Stomach (tissue), 8 donors: ENCODE measurements at regions not wholly inside any gene's neighbourhood (a gene's known extent, or its start where the extent isn't known, plus 50 kb on each side); places are given as distances from the start of the nearest gene placed in this dataset.
A peak's percentile ranks its signal among the peaks of the same experiment; 100 is the strongest.
"Not testable (repeated sequence)": the region's sequence is repeated elsewhere in the genome, so short reads cannot be mapped to it uniquely, and the experiment has no call there.

Experiments used
- DNase-seq, 2 donors: peaks; one replicate each; pipeline versions ENCODE4 v3.0.0 to v3.0.0-alpha.2; 2013 to 2019
- H3K27ac ChIP-seq, 5 donors: fragments of 200-600 bp in 4 of 5; sonication (generic) in 4 of 5; one replicate each; pipeline ENCODE4 v1.5.1; 2013 to 2019; ENCODE audit warnings: mild to moderate bottlenecking in 1 of 5, moderate library complexity in 1 of 5
- H3K27me3 ChIP-seq, 3 donors: fragments of 200-600 bp; sonication (generic); one replicate each; pipeline ENCODE4 v1.5.1; 2017 to 2019; ENCODE audit warnings: mixed run types in 1 of 3
- H3K36me3 ChIP-seq, 4 donors: fragments of 200-600 bp; sonication (generic); 1 replicate in 3 of 4; 2 replicates in 1 of 4; pipeline ENCODE4 v1.5.1; 2016 to 2019
- H3K4me1 ChIP-seq, 4 donors: fragments of 200-600 bp; sonication (generic); one replicate each; pipeline ENCODE4 v1.5.1; 2016 to 2019
- H3K4me3 ChIP-seq, 4 donors: fragments of 200-600 bp; sonication (generic) in 3 of 4; one replicate each; pipeline ENCODE4 v1.5.1; 2016 to 2019; ENCODE audit warnings: mild to moderate bottlenecking in 1 of 4
- H3K9me3 ChIP-seq, 4 donors: fragments of 200-600 bp; sonication (generic); one replicate each; pipeline ENCODE4 v1.5.1; 2016 to 2019
- CTCF ChIP-seq, 7 experiments: fragments of 450-650 bp in 4 of 7; fragments of 200-600 bp in 3 of 7; sonication (generic) in 3 of 7; IDR thresholded peaks; one replicate each; pipeline ENCODE4 v1.5.1; 2016 to 2019; ENCODE audit warnings: antibody characterized with exemption in 7 of 7, control low read depth in 2 of 7, mild to moderate bottlenecking in 1 of 7
- EP300 ChIP-seq: sonication (generic); formaldehyde crosslinking; IDR thresholded peaks from one replicate; pipeline ENCODE4 v1.6.1; 2017; ENCODE audit warnings: antibody characterized with exemption
- POLR2A ChIP-seq, 4 donors: fragments of 450-650 bp; IDR thresholded peaks; one replicate each; pipeline ENCODE4 v1.6.1; 2016; ENCODE audit warnings: antibody characterized with exemption in 4 of 4, control low read depth in 2 of 4, mild to moderate bottlenecking in 1 of 4, moderate library complexity in 1 of 4
- POLR2AphosphoS5 ChIP-seq, 3 donors: sonication (generic); formaldehyde crosslinking; IDR thresholded peaks; one replicate each; pipeline ENCODE4 v1.6.1; 2016; ENCODE audit warnings: antibody characterized with exemption in 3 of 3
- WGBS, 5 donors: extraction: QIAGEN DNeasy Blood & Tissue Kit in 3 of 5; methylation state at CpG; one replicate each; pipeline versions ENCODE4 v1.1.5 to v1.1.7; 2013 to 2018; 5-methylcytosine and 5-hydroxymethylcytosine counted together
- intact Hi-C: fragments of 100-400 bp; cut with DNase I; formaldehyde crosslinking; loops from one replicate; pipeline ENCODE4 v1.15.1; 2023; ENCODE audit warnings: low total_unique reads
- donor health status: healthy with polysubstance abuse.
- donor health status: Bipolar disorder and iron deficiency.
- donor health status: healthy.

GRCh38 chrX:93868289-93868965, 194.4 kb downstream of the FAM133A start:
- TF ChIP-seq POLR2AphosphoS5 (IDR thresholded peaks at IDR 0.05) (no peak), EP300 (no peak)
- WGBS, 5 donors, result 59 to 74% (median 69%) methylated on average over 6 to 9 of the region's 9 CpGs
- intact Hi-C loops, result no loop called here
- Histone ChIP-seq H3K27me3 (no peaks in the 10 kb centered on the region), H3K4me1 (no peaks in the 10 kb centered on the region), H3K27ac (no peak overlapping the region), H3K4me3 (no peak overlapping the region), H3K36me3 (no peaks in the 10 kb centered on the region), H3K9me3 (no peaks in the 10 kb centered on the region)
- no peak for DNase-seq

GRCh38 chrX:93874554-93874953, 200.5 kb downstream of the FAM133A start:
- intact Hi-C loops, result no loop called here
- TF ChIP-seq POLR2AphosphoS5 (IDR thresholded peaks at IDR 0.05) (no peak), CTCF (IDR thresholded peaks at IDR 0.05) (peak in 3 of 7 experiments; percentile 21 to 51 (median 41)), EP300 (no peak), POLR2A (IDR thresholded peaks at IDR 0.05) (no peak)
- no peaks in the 10 kb centered on the region for H3K27me3 ChIP-seq
- H3K9me3 ChIP-seq, result peaks cover 0 to 22% (median 7%) of the 10 kb centered on the region in 4 donors
- peak in 1 of 2 donors; percentile 41 for DNase-seq
- no peak overlapping the region for H3K4me3 ChIP-seq
- H3K36me3 ChIP-seq, result no peaks in the 10 kb centered on the region
- no peaks in the 10 kb centered on the region for H3K4me1 ChIP-seq
- H3K27ac ChIP-seq, result no peak overlapping the region
- WGBS, 5 donors, result 17 to 28% (median 21%) methylated on average over 4 of the region's 4 CpGs

GRCh38 chrX:93875621-93876282, 201.7 kb downstream of the FAM133A start:
- Histone ChIP-seq H3K27ac (no peak overlapping the region), H3K27me3 (no peaks in the 10 kb centered on the region), H3K4me1 (no peaks in the 10 kb centered on the region), H3K4me3 (no peak overlapping the region), H3K9me3 (peaks cover 0 to 23% (median 7%) of the 10 kb centered on the region in 4 donors), H3K36me3 (no peaks in the 10 kb centered on the region)
- DNase-seq, result peak in 1 of 2 donors; percentile 45
- 50 to 64% (median 54%) methylated on average over 3 to 4 of the region's 4 CpGs for WGBS, 5 donors
- intact Hi-C loops, result no loop called here
- no peak for TF ChIP-seq CTCF (IDR thresholded peaks at IDR 0.05)

- intact Hi-C loops, result not testable (repeated sequence)
- 90 to 96% (median 93%) methylated on average over 4 of the region's 4 CpGs for WGBS, 5 donors
These were observed 247.0 kb downstream of the FAM133A start for GRCh38 chrX:93921041-93921440.

GRCh38 chrX:93932471-93933220, 258.6 kb downstream of the FAM133A start:
- no peaks in the 10 kb centered on the region for H3K27me3 ChIP-seq
- H3K4me1 ChIP-seq, result no peaks in the 10 kb centered on the region
- intact Hi-C loops, result no loop called here
- H3K27ac ChIP-seq, result no peak overlapping the region
- no peak overlapping the region for H3K4me3 ChIP-seq
- no peaks in the 10 kb centered on the region for H3K36me3 ChIP-seq
- peaks cover 0 to 9% (median 0%) of the 10 kb centered on the region in 4 donors for H3K9me3 ChIP-seq
- DNase-seq, result peak in 1 of 2 donors; percentile 0
- WGBS, 5 donors, result 43 to 55% (median 51%) methylated on average over 5 of the region's 5 CpGs
- TF ChIP-seq POLR2AphosphoS5 (IDR thresholded peaks at IDR 0.05) (no peak), POLR2A (IDR thresholded peaks at IDR 0.05) (no peak), CTCF (IDR thresholded peaks at IDR 0.05) (no peak), EP300 (no peak)

More at GRCh38 chrX:93921041-93921440, 247.0 kb downstream of the FAM133A start:
- DNase-seq, H3K27me3 ChIP-seq, H3K4me3 ChIP-seq, H3K27ac ChIP-seq, H3K9me3 ChIP-seq, H3K36me3 ChIP-seq, H3K4me1 ChIP-seq: not testable (repeated sequence)
